GM18861 (cell line): ENCODE measurements at regions not wholly inside any gene's neighbourhood (a gene's known extent, or its start where the extent isn't known, plus 50 kb on each side); places are given as distances from the start of the nearest gene placed in this dataset.

Experiments used
- ATAC-seq: cut with Tn5 transposase; IDR thresholded peaks from one replicate; pipeline ENCODE4 v1.9.1; 2021; ENCODE audit not compliant: unreplicated experiment

DNA sequence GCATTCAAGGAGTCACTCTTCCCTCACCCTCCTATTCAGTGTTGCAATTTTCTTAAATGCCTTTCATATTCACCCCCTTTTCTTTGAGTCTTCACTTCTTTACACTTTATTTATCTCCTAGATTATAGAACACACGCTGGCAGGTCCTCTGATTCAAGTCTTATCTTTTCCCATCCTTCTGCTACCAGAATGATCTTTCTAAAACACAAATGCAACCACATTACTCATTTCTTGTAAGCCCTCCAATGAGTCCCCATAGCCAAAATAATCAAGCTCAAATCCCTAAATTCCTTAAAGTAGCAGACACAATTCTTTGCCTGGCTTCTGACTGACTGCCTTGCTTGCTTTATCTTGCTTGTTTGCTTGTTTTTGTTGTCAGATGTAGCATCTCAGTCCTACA, 920.0 kb downstream of the TFAP2A start:
- no peak for ATAC-seq

GRCh38 chr6:9492790-9493189, 922.1 kb downstream of the TFAP2A start:
- no peak for ATAC-seq

GRCh38 chr6:9487128-9487527, 927.7 kb downstream of the TFAP2A start:
- no peak for ATAC-seq

DNA sequence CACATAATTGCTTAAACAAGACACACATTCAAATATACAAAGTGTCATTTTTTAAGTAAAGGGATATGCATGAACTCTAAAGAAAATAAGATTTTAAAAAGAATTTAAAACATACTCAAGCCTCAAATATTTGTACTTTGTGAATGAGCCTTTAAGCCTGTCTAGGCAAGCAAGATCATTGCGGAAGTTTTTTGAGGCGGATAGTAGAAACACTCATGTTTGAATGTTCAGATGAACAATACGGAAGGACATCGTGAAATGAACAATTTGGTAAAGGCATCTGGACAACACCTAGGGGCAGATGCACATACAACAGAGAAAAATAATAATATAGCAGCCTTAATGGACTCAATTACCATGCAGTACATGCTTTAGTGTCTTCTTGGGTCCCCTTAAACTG, 928.9 kb downstream of the TFAP2A start:
- no peak for ATAC-seq

- no peak for ATAC-seq
Observed at GRCh38 chr6:9484686-9485085, 930.2 kb downstream of the TFAP2A start.

DNA sequence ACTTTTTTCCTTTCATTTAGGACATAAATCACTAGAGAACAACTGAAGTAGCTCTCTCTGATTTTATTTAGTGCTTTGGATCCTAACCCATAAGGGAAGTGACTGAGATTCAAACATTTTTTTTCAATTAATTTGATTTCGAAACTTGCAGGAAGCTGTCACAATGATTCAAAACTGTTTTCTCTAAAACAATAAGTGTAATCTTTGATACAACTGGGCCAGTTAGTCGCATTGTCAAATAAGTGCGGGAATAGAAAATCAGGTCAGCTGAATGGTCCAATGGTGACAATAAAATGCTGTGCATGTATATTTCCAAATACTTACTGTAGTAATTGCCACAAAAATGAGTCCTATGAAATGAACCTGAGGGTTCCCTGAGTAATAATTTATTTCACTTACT, 930.8 kb downstream of the TFAP2A start:
- ATAC-seq: no peak

DNA sequence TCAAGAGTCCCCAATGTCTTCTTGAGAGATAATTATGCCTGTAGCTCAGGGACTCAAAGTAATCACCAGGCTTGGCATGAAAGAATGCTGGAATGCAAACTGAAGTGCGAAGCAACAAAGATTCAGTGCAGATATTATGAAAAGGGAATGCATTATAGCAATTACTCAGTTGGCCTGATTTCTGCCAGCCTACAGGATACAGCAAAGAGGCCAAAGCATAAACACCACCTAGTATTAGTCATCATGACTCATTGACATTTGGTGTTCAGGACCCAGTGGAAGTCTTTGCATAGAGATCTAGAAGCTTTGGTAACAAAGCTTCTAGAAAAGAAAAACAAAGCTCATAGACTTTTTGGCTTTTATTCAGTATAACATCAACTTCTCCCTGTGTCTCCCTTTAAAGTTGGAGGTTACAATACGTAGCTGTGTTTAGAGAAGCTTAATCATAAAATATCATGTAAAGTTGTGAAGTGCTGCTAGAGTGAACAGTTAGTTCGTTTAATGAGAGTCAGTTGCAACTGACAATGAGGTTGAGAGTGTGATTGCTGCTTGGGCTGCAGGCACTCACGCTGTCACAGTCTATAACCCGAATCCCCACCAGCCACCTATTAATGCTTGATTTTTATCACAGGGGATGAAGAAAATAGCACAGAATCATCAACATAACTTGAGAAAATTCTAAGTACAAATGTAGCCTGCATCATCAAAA, 932.7 kb downstream of the TFAP2A start:
- no peak for ATAC-seq

DNA sequence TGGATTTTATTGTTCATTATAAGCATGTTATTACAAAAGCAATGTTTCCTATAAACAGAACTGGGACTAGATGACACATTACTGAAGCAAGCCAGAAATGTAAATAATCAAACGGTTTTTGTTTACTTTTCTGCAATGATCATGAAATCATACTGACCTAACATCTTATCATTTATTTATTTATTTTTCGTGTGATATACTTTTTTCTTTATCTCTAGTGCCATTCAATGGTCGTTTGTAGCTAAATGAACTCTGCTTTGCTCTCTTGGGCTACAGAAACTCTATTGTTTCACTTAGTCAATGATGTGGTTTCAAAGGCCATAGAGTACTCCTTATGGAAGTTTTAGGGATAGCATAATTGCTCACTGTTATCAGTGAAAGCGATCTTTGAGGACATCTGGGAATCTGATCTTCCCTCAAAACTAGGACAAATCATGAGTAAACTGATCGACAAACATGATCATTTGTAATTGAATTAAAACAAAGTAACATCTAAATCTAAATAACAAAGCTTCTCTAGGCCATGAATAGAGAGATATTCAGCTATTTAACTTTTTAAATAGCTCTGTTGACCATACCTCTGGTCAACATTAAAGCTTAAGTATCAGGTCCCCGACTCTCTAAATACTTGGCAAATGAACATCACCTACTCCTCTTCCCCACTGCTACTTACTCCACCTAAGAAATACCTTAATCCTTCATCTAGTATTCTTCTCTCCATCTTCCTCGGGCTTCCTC, 933.4 kb downstream of the TFAP2A start:
- no peak for ATAC-seq

GRCh38 chr6:9468277-9468676, 946.6 kb downstream of the TFAP2A start:
- no peak for ATAC-seq

DNA sequence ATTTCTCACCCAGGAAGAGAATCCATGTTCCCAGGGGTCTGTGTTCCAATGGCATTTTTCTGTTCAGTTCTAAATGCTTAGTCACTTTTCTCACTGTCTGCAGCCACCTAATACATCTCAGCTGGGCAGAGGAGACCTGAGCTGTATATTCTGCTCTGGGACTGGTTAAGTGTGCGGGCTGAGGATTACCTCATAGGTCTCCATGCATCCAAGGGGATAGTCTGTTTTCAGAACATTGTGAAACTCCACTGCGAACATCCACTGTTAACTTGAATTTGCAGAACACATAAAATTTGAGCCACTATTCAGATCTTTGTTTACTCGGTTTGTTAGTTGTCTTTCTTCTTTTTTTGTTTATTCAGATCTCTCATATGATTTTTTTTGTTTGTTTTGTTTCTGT, 947.1 kb downstream of the TFAP2A start:
- no peak for ATAC-seq

DNA sequence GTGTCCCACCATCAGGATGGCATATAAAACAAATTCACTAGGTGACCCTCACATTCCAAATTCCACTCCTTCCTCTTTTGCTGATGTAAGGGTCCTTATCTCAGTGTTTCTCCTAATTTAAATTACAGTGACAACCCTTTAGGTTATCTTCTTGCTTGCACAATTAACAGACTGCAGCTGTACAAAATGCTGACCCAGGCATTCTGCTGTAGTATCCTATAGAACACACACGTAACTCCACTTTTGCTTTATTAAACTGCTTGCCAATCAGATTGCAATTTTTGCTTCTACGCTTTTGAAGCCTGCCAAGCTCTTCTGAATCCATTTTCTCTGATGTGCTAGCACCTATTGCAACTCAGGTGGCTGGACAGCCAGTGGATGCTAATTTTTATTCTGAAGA, 950.3 kb downstream of the TFAP2A start:
- ATAC-seq: no peak

- no peak for ATAC-seq
Observed at GRCh38 chr6:9463311-9463710, 951.6 kb downstream of the TFAP2A start.

- no peak for ATAC-seq
Observed at GRCh38 chr6:9461188-9461587, 953.7 kb downstream of the TFAP2A start.

DNA sequence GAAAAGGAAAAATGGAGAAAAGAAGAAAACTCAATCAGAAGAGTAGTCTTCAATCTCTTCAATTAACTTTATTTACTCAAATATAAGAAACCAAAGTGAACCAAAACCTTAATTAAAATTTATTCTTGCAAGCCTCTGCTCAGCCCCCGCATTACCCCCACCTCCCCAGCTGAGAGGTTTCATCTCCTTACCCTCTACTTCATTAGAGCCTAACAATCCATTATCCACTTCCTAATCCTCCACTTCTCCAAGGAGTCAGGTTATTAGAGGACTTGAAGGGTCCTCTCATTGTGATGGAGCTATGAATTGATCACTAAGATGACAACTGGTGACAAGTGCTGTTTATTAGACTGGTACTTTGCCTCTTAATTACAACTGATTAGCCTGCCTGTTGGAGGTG, 956.5 kb downstream of the TFAP2A start:
- ATAC-seq: no peak

GRCh38 chr6:9455864-9456658, 958.8 kb downstream of the TFAP2A start:
- ATAC-seq: no peak

GRCh38 chr6:9439621-9440330, 975.1 kb downstream of the TFAP2A start:
- ATAC-seq: no peak

- no peak for ATAC-seq
Observed at GRCh38 chr6:9437836-9438235, 977.0 kb downstream of the TFAP2A start.

DNA sequence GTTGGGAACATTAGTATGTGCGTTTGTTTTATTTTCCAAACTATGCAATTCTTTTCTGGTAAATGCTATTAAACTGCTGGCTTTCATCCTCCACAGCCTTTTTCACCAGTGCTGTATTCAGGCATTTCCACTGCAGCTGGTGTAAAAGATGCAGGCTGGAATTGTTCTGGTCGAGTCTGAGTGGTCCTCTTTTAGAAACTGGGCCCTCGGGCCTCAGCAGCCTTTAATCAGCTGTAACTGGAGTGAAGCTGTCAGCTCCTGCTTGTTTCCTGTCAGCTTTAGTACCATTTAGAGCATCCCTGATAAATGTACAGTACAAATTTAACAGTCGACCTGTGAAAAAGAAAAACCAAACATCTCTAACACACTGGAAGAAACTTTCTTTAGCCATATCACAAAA, 979.6 kb downstream of the TFAP2A start:
- ATAC-seq: no peak

DNA sequence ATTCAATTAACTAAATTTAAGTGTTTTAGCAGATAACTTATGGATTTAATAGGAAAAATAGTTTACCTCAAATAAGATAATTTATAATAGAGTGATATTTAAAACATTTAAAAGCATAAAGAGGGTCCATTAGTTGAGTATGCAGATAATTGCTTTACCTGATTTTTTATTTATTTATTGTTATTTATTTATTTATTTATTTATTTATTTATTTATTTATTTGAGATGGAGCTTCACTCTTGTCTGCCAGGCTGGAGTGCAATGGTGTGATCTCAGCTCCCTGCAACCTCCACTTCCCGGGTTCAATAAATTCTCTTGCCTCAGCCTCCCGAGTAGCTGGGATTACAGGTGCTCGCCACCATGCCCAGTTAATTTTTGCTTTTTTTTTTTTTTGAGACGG, 982.9 kb downstream of the TFAP2A start:
- no peak for ATAC-seq

- no peak for ATAC-seq
Observed at GRCh38 chr6:9428421-9429172, 986.3 kb downstream of the TFAP2A start.

DNA sequence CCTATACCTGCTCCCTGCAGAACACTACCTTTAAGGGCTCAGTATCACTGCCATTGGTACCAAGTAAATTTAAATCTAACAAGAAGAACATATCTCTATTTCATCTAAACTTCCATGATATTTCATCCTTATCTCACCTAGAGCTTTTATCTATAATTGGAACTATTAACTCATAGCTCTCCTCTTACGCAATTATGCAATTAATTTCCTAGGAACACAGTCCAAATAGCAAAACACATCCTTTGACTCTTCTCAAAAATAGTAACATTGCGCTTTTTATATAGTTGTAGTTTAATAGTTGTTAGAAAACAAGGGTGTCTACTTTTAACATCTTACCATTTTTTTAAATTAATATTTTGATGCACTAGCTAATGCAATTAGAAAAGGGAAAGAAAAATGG, 986.8 kb upstream of the SLC35B3 start:
- no peak for ATAC-seq
